Large intestine (tissue), 3 donors: ENCODE measurements at regions not wholly inside any gene's neighbourhood (a gene's known extent, or its start where the extent isn't known, plus 50 kb on each side); places are given as distances from the start of the nearest gene placed in this dataset.

ENCODE experiments used
- DNase-seq, 2 donors: peaks; one replicate each; pipeline versions ENCODE4 v3.0.0 to v3.0.0-alpha.2; 2013
- H3K27ac ChIP-seq: one replicate; pipeline ENCODE4 v1.5.1; 2013; ENCODE audit warnings: low read length
- H3K27me3 ChIP-seq: 2 replicates; pipeline ENCODE4 v1.6.1; 2013; ENCODE audit warnings: low read length; ENCODE audit not compliant: control insufficient read depth, insufficient read depth
- H3K36me3 ChIP-seq: 2 replicates; pipeline ENCODE4 v1.6.1; 2013; ENCODE audit warnings: low read length; ENCODE audit not compliant: control insufficient read depth, insufficient read depth
- H3K4me1 ChIP-seq: one replicate; pipeline ENCODE4 v1.6.1; 2013; ENCODE audit warnings: low read length; ENCODE audit not compliant: control insufficient read depth, insufficient read depth
- H3K4me3 ChIP-seq: one replicate; pipeline ENCODE4 v1.5.1; 2013; ENCODE audit warnings: low read length
- H3K9me3 ChIP-seq: one replicate; pipeline ENCODE4 v1.6.1; 2013; ENCODE audit warnings: mild to moderate bottlenecking, low read depth, low read length, moderate library complexity; ENCODE audit not compliant: control insufficient read depth
- WGBS: methylation state at CpG from one replicate; pipeline ENCODE4 v1.1.5; 2013; ENCODE audit warnings: low lambda C conversion rate; ENCODE audit not compliant: insufficient coverage; 5-methylcytosine and 5-hydroxymethylcytosine counted together

DNA sequence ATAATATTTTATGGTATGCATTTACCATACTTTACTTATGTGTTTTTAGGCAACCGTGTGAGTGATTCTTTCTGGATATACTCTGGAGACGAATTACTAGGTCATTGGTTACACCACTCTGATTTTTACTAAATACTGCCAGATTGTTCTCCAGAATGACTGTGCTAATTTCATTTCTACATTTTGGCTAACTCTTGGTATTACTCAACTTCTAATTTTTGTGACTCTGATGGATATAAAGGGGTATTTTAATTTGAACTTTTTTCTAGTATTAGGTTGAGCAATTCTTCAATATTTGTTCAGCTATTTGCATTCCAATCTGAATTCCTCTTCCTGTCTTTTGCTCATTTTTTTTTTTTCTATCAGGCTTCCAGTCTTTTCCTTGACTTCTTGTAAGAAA is 223.6 kb downstream of the MDFIC start:
- no peak overlapping the region for H3K4me3 ChIP-seq
- no peaks in the 10 kb centered on the region for H3K4me1 ChIP-seq
- H3K27me3 ChIP-seq, result no peaks in the 10 kb centered on the region
- H3K36me3 ChIP-seq, result no peaks in the 10 kb centered on the region
- no CpG with 5 or more reads among the region's 2 CpGs for WGBS
- no peak overlapping the region for H3K27ac ChIP-seq
- no peak for DNase-seq
- no peaks in the 10 kb centered on the region for H3K9me3 ChIP-seq

DNA sequence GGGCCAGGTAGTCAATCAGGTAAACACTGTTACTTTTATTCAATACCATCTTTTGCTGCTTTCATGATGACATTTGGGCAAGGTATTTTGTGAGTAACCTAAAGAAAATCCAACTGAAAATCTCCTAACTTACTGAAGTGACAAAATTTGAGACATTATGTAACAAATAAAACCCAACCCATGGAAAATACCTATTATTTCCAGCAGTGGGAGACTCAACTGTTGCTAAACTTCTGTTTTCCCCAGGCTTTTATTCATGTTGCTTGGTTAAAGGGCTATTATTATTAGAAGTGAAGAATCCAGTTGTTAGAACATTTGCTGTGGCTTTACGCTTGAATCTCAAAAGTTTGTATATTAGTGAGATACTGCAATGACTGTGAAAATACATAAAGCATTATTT is 215.9 kb downstream of the MDFIC start:
- no peak overlapping the region for H3K27ac ChIP-seq
- H3K36me3 ChIP-seq, result no peaks in the 10 kb centered on the region
- no peaks in the 10 kb centered on the region for H3K27me3 ChIP-seq
- DNase-seq, result no peak
- H3K4me3 ChIP-seq, result no peak overlapping the region
- no peaks in the 10 kb centered on the region for H3K4me1 ChIP-seq
- 100% methylated on average over 1 of the region's 1 CpG for WGBS
- H3K9me3 ChIP-seq, result no peaks in the 10 kb centered on the region

- Histone ChIP-seq H3K27me3 (no peaks in the 10 kb centered on the region), H3K36me3 (no peaks in the 10 kb centered on the region), H3K4me3 (no peak overlapping the region), H3K27ac (no peak overlapping the region), H3K9me3 (no peaks in the 10 kb centered on the region), H3K4me1 (no peaks in the 10 kb centered on the region)
- WGBS, result no CpG with 5 or more reads among the region's 3 CpGs
- DNase-seq, result no peak
Observed at GRCh38 chr7:115136796-115137443, 215.0 kb downstream of the MDFIC start.

GRCh38 chr7:115135769-115136410 is 214.0 kb downstream of the MDFIC start:
- no peak for DNase-seq
- H3K4me1 ChIP-seq, result no peaks in the 10 kb centered on the region

DNA sequence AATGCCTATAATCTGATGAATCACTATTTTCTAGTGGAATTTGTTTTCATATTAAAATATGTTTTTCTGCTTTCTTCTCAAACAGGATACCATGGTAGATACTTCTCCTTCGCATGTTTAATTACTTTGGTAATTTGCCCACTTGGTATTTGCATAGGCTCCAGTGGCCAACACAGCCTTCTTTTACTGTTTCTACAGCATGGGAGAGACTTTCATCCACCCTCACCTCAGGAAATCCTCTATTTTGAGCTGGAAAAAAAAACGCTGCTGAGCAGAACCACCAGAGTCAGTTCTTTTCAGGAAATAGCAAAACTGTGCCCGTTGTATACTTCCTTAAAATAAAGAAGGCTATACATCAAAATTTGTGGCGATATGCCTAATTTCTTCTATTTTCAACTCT is 213.3 kb downstream of the MDFIC start:
- no peak for DNase-seq
- no peak overlapping the region for H3K27ac ChIP-seq
- H3K4me3 ChIP-seq, result no peak overlapping the region
- no peaks in the 10 kb centered on the region for H3K36me3 ChIP-seq
- H3K4me1 ChIP-seq, result no peaks in the 10 kb centered on the region
- 83% methylated on average over 3 of the region's 4 CpGs for WGBS
- H3K9me3 ChIP-seq, result no peaks in the 10 kb centered on the region
- no peaks in the 10 kb centered on the region for H3K27me3 ChIP-seq

More at GRCh38 chr7:115135769-115136410, 214.0 kb downstream of the MDFIC start:
- no peak overlapping the region for H3K27ac ChIP-seq
- no peaks in the 10 kb centered on the region for H3K36me3 ChIP-seq
- no peaks in the 10 kb centered on the region for H3K9me3 ChIP-seq
- 67% methylated on average over 1 of the region's 1 CpG for WGBS
- no peak overlapping the region for H3K4me3 ChIP-seq
- no peaks in the 10 kb centered on the region for H3K27me3 ChIP-seq

- Histone ChIP-seq H3K27me3 (no peaks in the 10 kb centered on the region), H3K36me3 (no peaks in the 10 kb centered on the region), H3K27ac (no peak overlapping the region), H3K4me1 (no peaks in the 10 kb centered on the region), H3K9me3 (no peaks in the 10 kb centered on the region), H3K4me3 (no peak overlapping the region)
- WGBS, result 100% methylated on average over 1 of the region's 5 CpGs
- no peak for DNase-seq
Observed at GRCh38 chr7:115133248-115133647, 211.4 kb downstream of the MDFIC start.

GRCh38 chr7:115132096-115132495 is 210.2 kb downstream of the MDFIC start:
- no CpG with 5 or more reads among the region's 1 CpG for WGBS

GRCh38 chr7:115128154-115128553 is 206.3 kb downstream of the MDFIC start:
- no peak for DNase-seq
- H3K27ac ChIP-seq, result no peak overlapping the region

More at GRCh38 chr7:115132096-115132495, 210.2 kb downstream of the MDFIC start:
- H3K9me3 ChIP-seq, result no peaks in the 10 kb centered on the region
- no peaks in the 10 kb centered on the region for H3K36me3 ChIP-seq
- no peaks in the 10 kb centered on the region for H3K27me3 ChIP-seq
- H3K4me1 ChIP-seq, result no peaks in the 10 kb centered on the region
- no peak overlapping the region for H3K27ac ChIP-seq
- DNase-seq, result no peak
- H3K4me3 ChIP-seq, result no peak overlapping the region

DNA sequence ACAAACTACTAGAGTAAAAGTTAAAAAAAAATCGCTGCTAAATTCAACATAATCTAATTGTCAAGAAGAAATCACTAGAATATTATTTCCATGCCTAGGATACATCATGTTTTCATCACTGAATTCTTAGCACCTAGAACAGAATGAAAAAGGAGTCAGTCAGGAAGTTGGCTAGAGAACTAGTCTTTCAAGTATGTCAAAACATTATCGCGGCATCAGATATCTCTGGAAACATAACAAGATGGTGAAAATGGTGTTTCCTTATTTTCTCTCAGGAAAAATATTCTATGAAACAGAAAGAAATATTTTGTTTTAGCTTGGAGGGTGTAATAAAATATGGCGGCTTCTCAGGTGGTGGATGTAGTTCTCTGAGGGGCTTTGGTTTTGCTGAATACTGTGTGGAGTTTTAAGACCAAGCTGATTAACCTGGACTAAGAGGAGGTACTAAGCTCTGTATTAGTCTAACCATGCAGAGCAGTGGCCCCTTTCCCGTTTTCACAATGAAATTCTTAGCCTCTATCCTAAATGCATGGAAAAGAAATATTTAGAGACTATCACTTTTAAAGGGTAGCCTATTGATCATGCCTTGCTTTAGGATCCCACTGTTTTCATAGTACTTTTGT is 205.6 kb downstream of the MDFIC start:
- Histone ChIP-seq H3K4me1 (no peaks in the 10 kb centered on the region), H3K9me3 (no peaks in the 10 kb centered on the region), H3K27me3 (no peaks in the 10 kb centered on the region), H3K4me3 (no peak overlapping the region), H3K27ac (no peak overlapping the region), H3K36me3 (no peaks in the 10 kb centered on the region)
- WGBS, result 100% methylated on average over 3 of the region's 5 CpGs
- DNase-seq, result no peak

More at GRCh38 chr7:115128154-115128553, 206.3 kb downstream of the MDFIC start:
- WGBS, result 86% methylated on average over 1 of the region's 2 CpGs
- Histone ChIP-seq H3K9me3 (no peaks in the 10 kb centered on the region), H3K27me3 (no peaks in the 10 kb centered on the region), H3K36me3 (no peaks in the 10 kb centered on the region), H3K4me3 (no peak overlapping the region), H3K4me1 (no peaks in the 10 kb centered on the region)

DNA sequence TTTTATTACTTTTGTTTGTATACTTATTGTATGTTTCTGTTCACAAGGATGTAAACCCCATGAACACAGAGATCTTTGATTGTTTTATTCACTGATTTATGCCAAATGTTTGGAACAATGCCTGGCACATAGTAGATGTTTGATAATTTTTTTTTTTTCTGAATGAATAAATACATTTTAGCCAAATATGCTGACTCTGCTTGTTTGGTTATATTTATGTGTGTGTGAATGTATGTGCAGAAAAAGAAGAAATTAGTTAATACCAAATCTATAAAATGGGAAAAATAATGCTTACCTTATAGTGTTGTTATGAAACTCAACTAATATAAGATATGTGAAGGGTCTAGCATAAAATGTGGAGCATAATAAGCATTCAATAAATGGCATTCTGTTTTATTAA is 203.9 kb downstream of the MDFIC start:
- no peaks in the 10 kb centered on the region for H3K27me3 ChIP-seq
- H3K4me1 ChIP-seq, result no peaks in the 10 kb centered on the region
- DNase-seq, result no peak
- no peaks in the 10 kb centered on the region for H3K36me3 ChIP-seq
- no peak overlapping the region for H3K4me3 ChIP-seq
- H3K9me3 ChIP-seq, result no peaks in the 10 kb centered on the region
- no peak overlapping the region for H3K27ac ChIP-seq
